ENCODE measurements at regions not wholly inside any gene's neighbourhood (a gene's known extent, or its start where the extent isn't known, plus 50 kb on each side); places are given as distances from the start of the nearest gene placed in this dataset.
"Not testable (repeated sequence)": the region's sequence is repeated elsewhere in the genome, so short reads cannot be mapped to it uniquely, and the experiment has no call there.

GRCh38 chr13:65343898-65344663 is 1886.1 kb downstream of the PCDH9 start:
- Histone ChIP-seq H3K9me3 (ENCODE audit: insufficient read depth, low read depth, low read length) (peaks cover 2% of the 10 kb centered on the region; the same call in 1 of the 2 replicates), H3K36me3 (ENCODE audit: insufficient read depth, low read depth, low read length) (no peaks in the 10 kb centered on the region), H3K27me3 (ENCODE audit: insufficient read depth, low read length) (no peaks in the 10 kb centered on the region), H3K9ac (ENCODE audit: low read depth, low read length) (no peak overlapping the region), H3K4me1 (ENCODE audit: insufficient read depth, low read length) (no peaks in the 10 kb centered on the region), H3K27ac (ENCODE audit: low read length) (no peak overlapping the region), H3K4me3 (ENCODE audit: low read length) (no peak overlapping the region)

DNA sequence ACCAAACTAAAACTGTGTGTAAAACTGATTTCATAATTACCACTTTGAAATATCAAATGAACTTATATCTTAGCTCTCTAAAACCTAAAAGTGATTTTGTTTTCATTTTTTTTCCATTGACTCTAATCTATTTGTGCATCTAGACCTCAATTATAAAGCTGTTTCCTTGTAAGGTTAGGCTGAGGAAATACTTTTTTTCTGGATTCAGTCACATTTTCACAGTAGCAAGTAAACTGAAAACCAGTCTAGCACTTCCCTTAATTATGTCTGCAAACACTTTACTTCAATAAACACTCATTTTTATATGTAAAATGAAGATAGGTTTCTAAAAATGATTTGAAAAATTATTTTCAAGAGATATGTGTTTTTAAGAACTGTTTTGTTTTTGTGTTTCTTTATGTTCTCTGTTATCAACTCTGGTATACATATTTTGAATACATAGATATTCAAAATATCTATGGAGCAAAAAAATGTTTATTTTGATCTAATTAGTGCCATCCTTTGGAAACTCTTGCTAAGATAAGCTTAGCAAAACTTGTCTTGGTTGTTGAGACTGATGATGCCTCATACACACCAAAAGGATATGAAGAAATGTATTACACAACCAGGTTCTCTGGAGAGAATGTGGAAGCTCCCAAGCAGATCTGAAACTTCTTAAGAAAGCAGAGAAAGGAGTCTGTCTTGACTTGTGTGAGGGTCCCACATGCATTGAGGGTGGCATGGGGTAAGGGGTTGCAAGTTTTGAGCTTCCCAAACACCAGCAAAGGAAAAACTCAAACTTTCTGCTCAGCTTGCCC is 1887.4 kb downstream of the PCDH9 start:
- Histone ChIP-seq H3K27ac (ENCODE audit: low read length) (no peak overlapping the region), H3K36me3 (ENCODE audit: insufficient read depth, low read depth, low read length) (no peaks in the 10 kb centered on the region), H3K9ac (ENCODE audit: low read depth, low read length) (no peak overlapping the region), H3K9me3 (ENCODE audit: insufficient read depth, low read depth, low read length) (peaks cover 2% of the 10 kb centered on the region; the same call in 1 of the 2 replicates), H3K27me3 (ENCODE audit: insufficient read depth, low read length) (no peaks in the 10 kb centered on the region), H3K4me3 (ENCODE audit: low read length) (no peak overlapping the region), H3K4me1 (ENCODE audit: insufficient read depth, low read length) (no peaks in the 10 kb centered on the region)

DNA sequence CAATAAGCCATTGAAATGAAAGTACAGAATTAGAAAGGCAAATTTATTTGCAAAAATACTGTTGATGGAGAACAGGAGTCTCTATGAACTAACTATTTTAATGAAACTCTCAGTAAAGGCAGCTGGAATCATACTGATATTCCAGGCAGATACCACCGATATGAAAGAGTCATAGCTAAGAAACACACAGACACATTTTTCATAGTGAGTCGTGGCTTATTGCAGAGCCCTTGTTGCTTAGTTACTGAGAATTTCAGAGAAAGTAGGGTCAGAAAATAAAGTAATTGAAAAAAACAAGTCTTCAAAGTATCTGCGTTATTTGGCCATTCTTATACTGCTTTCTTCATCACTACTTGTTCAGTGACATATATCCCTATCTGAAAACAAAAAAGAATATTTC is 1890.9 kb downstream of the PCDH9 start:
- Histone ChIP-seq H3K27me3 (ENCODE audit: insufficient read depth, low read length) (no peaks in the 10 kb centered on the region), H3K4me3 (ENCODE audit: low read length) (no peak overlapping the region), H3K27ac (ENCODE audit: low read length) (no peak overlapping the region), H3K4me1 (ENCODE audit: insufficient read depth, low read length) (no peaks in the 10 kb centered on the region), H3K36me3 (ENCODE audit: insufficient read depth, low read depth, low read length) (no peaks in the 10 kb centered on the region), H3K9ac (ENCODE audit: low read depth, low read length) (no peak overlapping the region), H3K9me3 (ENCODE audit: insufficient read depth, low read depth, low read length) (no peaks in the 10 kb centered on the region)

GRCh38 chr13:65336916-65337315 is 1893.2 kb downstream of the PCDH9 start:
- Histone ChIP-seq H3K4me1 (ENCODE audit: insufficient read depth, low read length) (no peaks in the 10 kb centered on the region), H3K27ac (ENCODE audit: low read length) (no peak overlapping the region), H3K36me3 (ENCODE audit: insufficient read depth, low read depth, low read length) (no peaks in the 10 kb centered on the region), H3K9me3 (ENCODE audit: insufficient read depth, low read depth, low read length) (no peaks in the 10 kb centered on the region), H3K9ac (ENCODE audit: low read depth, low read length) (no peak overlapping the region), H3K27me3 (ENCODE audit: insufficient read depth, low read length) (no peaks in the 10 kb centered on the region), H3K4me3 (ENCODE audit: low read length) (no peak overlapping the region)

DNA sequence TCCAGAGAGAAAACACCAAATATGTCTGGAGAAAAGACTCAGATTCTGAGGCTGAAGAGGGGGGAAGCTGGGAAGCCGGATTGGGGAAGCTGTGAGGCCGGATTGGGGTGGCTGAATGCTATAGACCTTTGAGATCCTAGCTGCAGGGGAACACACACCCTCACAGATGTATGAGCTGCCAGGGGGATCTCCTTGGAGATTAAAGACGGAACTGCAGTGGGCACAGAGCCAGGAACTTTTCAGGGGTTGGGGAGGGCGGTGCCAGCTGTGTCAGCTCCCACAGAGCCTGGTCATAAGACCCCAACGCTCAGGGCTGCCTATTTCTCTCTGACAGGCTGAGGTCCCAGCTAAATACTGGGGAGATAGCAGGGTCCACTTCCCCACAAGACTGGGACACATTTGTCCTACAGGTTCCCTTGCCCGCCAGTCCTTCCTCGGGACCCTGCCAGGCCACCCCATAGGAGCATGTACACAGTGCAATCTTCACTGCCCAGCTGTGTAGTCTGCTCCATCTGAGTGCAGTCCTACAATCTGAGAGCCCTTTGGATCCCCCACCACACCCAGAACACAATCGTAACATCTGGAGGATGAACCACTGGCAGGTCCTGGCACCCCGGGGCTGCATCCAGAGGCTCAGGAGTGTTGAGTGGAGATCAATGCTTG is 1893.9 kb downstream of the PCDH9 start:
- no peak overlapping the region for H3K4me3 ChIP-seq (ENCODE audit: low read length)
- no peaks in the 10 kb centered on the region for H3K27me3 ChIP-seq (ENCODE audit: insufficient read depth, low read length)
- no peak overlapping the region for H3K9ac ChIP-seq (ENCODE audit: low read depth, low read length)
- no peaks in the 10 kb centered on the region for H3K9me3 ChIP-seq (ENCODE audit: insufficient read depth, low read depth, low read length)
- no peaks in the 10 kb centered on the region for H3K4me1 ChIP-seq (ENCODE audit: insufficient read depth, low read length)
- no peak overlapping the region for H3K27ac ChIP-seq (ENCODE audit: low read length)
- no peaks in the 10 kb centered on the region for H3K36me3 ChIP-seq (ENCODE audit: insufficient read depth, low read depth, low read length)

DNA sequence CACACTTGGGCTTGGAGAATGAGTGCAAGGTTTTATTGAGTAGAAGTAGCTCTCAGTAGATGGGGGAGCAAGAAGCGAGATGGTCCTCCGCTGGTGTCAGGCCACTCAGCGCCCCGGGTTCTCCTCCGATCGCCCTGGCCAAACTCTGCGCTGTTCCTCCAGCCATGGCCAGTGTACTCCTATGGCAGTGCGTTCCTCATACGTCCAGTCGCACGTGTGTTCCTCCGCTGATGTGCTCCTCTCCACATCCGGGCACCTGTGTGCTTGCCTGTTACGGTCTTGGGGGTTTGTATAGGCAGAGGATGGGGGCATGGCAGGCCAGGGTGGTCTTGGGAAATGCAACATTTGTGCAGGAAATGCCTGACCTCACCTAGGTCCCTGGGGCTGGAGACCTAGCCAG is 1899.4 kb downstream of the PCDH9 start:
- H3K9ac ChIP-seq (ENCODE audit: low read depth, low read length) = no peak overlapping the region
- no peak overlapping the region for H3K27ac ChIP-seq (ENCODE audit: low read length)
- no peaks in the 10 kb centered on the region for H3K9me3 ChIP-seq (ENCODE audit: insufficient read depth, low read depth, low read length)
- no peaks in the 10 kb centered on the region for H3K27me3 ChIP-seq (ENCODE audit: insufficient read depth, low read length)
- H3K36me3 ChIP-seq (ENCODE audit: insufficient read depth, low read depth, low read length) = no peaks in the 10 kb centered on the region
- no peak overlapping the region for H3K4me3 ChIP-seq (ENCODE audit: low read length)
- H3K4me1 ChIP-seq (ENCODE audit: insufficient read depth, low read length) = no peaks in the 10 kb centered on the region

DNA sequence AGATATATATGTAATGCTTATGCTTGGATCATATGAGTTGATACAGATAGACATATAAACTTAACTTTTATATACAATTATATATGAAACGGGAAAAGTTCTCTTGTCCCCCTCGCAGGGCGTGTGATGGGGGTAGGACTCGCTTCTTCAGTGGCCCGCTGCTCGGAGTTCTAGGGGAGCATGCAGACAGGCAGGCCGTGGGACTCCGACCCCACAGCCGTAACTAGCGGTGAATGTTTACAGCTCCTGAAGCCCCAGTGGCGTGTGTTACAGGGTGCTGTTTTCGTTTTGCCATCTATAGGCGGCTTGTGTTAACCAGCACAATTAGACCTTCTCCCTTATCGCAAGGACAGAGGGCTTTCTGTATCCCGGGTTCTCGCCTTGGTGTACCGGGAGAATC is 1899.8 kb downstream of the PCDH9 start:
- no peaks in the 10 kb centered on the region for H3K9me3 ChIP-seq (ENCODE audit: insufficient read depth, low read depth, low read length)
- H3K9ac ChIP-seq (ENCODE audit: low read depth, low read length) = no peak overlapping the region
- H3K4me1 ChIP-seq (ENCODE audit: insufficient read depth, low read length) = no peaks in the 10 kb centered on the region
- no peaks in the 10 kb centered on the region for H3K36me3 ChIP-seq (ENCODE audit: insufficient read depth, low read depth, low read length)
- H3K27me3 ChIP-seq (ENCODE audit: insufficient read depth, low read length) = no peaks in the 10 kb centered on the region
- H3K4me3 ChIP-seq (ENCODE audit: low read length) = no peak overlapping the region
- no peak overlapping the region for H3K27ac ChIP-seq (ENCODE audit: low read length)

DNA sequence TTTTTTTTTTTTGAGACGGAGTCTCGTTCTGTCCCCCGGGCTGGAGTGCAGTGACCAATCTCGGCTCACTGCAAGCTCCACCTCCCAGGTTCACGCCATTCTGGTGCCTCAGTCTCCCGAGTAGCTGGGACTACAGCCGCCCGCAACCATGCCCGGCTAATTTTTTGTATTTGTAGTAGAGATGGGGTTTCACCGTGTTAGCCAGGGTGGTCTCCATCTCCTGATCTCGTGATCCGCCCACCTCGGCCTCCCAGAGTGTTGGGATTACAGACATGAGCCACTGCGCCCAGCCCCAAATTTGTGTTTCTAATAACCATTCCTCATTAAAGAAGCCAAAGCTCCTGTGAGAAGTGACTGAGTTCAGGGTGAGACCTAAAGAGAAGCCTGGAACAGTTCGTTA is 1906.9 kb downstream of the PCDH9 start:
- H3K4me1 ChIP-seq (ENCODE audit: insufficient read depth, low read length); H3K36me3 ChIP-seq (ENCODE audit: insufficient read depth, low read depth, low read length); H3K9ac ChIP-seq (ENCODE audit: low read depth, low read length); H3K27ac ChIP-seq (ENCODE audit: low read length); H3K27me3 ChIP-seq (ENCODE audit: insufficient read depth, low read length); H3K9me3 ChIP-seq (ENCODE audit: insufficient read depth, low read depth, low read length); H3K4me3 ChIP-seq (ENCODE audit: low read length): not testable (repeated sequence)

DNA sequence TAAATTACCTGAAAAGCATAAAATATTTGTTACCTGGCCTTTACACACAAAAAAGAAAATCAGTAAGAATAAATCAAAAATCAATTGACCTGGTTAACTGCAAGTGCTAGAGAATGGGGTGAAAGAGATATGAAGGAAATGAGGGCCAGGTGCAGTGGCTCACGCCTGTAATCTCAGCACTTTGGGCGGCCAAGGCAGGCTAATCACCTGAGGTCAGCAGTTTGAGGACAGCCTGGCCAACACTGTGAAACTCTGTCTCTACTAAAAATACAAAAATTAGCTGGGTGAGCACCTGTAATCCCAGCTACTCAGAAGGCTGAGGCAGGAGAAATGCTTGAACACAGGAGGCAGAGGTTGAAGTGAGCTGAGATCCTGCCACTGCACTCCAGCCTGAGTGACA is 1908.7 kb downstream of the PCDH9 start:
- not testable (repeated sequence) for H3K27ac ChIP-seq (ENCODE audit: low read length); H3K36me3 ChIP-seq (ENCODE audit: insufficient read depth, low read depth, low read length); H3K4me1 ChIP-seq (ENCODE audit: insufficient read depth, low read length); H3K27me3 ChIP-seq (ENCODE audit: insufficient read depth, low read length); H3K9me3 ChIP-seq (ENCODE audit: insufficient read depth, low read depth, low read length); H3K9ac ChIP-seq (ENCODE audit: low read depth, low read length); H3K4me3 ChIP-seq (ENCODE audit: low read length)

- Histone ChIP-seq H3K27ac (ENCODE audit: low read length) (no peak overlapping the region), H3K4me3 (ENCODE audit: low read length) (no peak overlapping the region), H3K9ac (ENCODE audit: low read depth, low read length) (no peak overlapping the region), H3K9me3 (ENCODE audit: insufficient read depth, low read depth, low read length) (peaks cover 12% of the 10 kb centered on the region), H3K36me3 (ENCODE audit: insufficient read depth, low read depth, low read length) (no peaks in the 10 kb centered on the region), H3K4me1 (ENCODE audit: insufficient read depth, low read length) (no peaks in the 10 kb centered on the region), H3K27me3 (ENCODE audit: insufficient read depth, low read length) (no peaks in the 10 kb centered on the region)
Measured at GRCh38 chr13:65314008-65314407, 1916.1 kb downstream of the PCDH9 start.

- peaks cover 13% of the 10 kb centered on the region for H3K9me3 ChIP-seq (ENCODE audit: insufficient read depth, low read depth, low read length)
Measured at GRCh38 chr13:65310663-65311328, 1919.3 kb downstream of the PCDH9 start.

More at GRCh38 chr13:65310663-65311328, 1919.3 kb downstream of the PCDH9 start:
- H3K36me3 ChIP-seq (ENCODE audit: insufficient read depth, low read depth, low read length) = no peaks in the 10 kb centered on the region
- H3K27ac ChIP-seq (ENCODE audit: low read length) = no peak overlapping the region
- H3K4me1 ChIP-seq (ENCODE audit: insufficient read depth, low read length) = no peaks in the 10 kb centered on the region
- H3K4me3 ChIP-seq (ENCODE audit: low read length) = no peak overlapping the region
- no peak overlapping the region for H3K9ac ChIP-seq (ENCODE audit: low read depth, low read length)
- no peaks in the 10 kb centered on the region for H3K27me3 ChIP-seq (ENCODE audit: insufficient read depth, low read length)
